Activated CD8-positive, alpha-beta memory T cell treated with anti-CD3 and anti-CD28 coated beads for 36 hours (primary cell): ENCODE measurements at regions not wholly inside any gene's neighbourhood (a gene's known extent, or its start where the extent isn't known, plus 50 kb on each side); places are given as distances from the start of the nearest gene placed in this dataset.

Experiments used
- CTCF ChIA-PET: fragments of 350-600 bp; sonication (Branson Sonifier 250); formaldehyde crosslinking; loops from one replicate; lab custom pipeline; 2021; ENCODE audit warnings: antibody characterized with exemption; lab: Charles Lee
- POLR2A ChIA-PET: fragments of 350-600 bp; sonication (Branson Sonifier 250); formaldehyde crosslinking; loops from one replicate; lab custom pipeline; 2021; ENCODE audit warnings: antibody characterized with exemption; lab: Charles Lee

DNA sequence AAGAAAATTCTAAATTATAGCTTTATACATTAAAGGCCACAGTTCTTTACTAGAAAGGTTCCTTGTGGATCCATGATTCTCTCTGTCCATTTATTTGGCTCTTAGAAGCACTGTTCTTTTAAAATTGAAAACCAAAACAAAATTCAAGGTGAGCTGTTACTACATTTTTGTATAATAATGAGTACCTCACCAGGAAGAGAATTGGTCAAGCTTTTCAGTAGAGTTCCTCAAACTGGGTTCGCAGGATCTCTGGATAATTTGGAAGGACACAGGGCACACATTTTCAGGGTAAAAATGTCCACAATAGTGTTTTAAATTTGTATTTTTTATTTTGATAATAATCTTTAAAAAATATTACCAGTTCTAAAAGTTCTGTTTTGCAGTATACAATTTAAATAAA lies 93.0 kb downstream of the PPP1R3A start:
- ChIA-PET POLR2A (no interaction called here), CTCF (no interaction called here)

GRCh38 chr7:113824117-113824823 lies 94.5 kb downstream of the PPP1R3A start:
- ChIA-PET POLR2A (no interaction called here), CTCF (no interaction called here)

- CTCF ChIA-PET: no interaction called here
- POLR2A ChIA-PET: no interaction called here
Measured at GRCh38 chr7:113819474-113819873, 99.3 kb downstream of the PPP1R3A start.

DNA sequence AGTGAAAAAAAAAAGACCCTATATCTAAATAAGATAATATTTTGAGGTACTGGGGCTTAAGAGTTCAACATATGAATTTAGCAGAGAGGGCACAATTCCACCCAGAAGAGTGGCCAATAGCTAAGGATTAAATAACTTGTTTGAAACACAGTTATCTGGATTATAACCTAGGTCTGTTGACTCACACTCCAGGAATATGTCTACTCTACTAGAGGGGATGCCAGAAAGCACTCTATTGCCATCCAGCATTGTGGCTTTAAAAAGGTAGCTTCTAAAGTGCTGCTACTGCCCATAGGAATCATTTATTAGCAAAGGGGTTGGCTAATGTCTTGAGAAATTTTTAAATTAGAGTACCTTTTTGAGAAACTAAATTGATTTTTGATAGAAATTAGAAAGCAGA lies 102.2 kb downstream of the PPP1R3A start:
- ChIA-PET POLR2A (no interaction called here), CTCF (no interaction called here)

DNA sequence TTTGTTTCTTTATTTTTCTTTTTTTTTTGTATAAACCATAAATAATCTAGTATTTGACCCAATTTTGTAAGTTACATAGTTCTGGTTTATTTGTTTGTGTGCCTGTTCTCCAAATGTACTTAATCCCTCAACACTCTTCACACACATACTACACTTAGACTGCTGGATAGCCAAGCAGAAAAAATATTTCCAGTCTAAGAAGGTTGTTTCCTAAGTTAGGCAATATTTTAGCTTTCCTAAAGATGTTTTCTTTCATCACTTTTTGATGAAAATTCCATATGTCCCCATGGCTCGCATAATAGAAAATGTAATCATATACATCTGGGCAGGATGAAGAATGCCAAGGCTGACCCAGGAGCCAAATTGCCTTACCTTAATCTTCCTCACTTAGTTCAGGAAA lies 105.3 kb downstream of the PPP1R3A start:
- POLR2A ChIA-PET: no interaction called here
- CTCF ChIA-PET: no interaction called here

- ChIA-PET POLR2A (no interaction called here), CTCF (no interaction called here)
Measured at GRCh38 chr7:113812591-113813255, 106.1 kb downstream of the PPP1R3A start.

DNA sequence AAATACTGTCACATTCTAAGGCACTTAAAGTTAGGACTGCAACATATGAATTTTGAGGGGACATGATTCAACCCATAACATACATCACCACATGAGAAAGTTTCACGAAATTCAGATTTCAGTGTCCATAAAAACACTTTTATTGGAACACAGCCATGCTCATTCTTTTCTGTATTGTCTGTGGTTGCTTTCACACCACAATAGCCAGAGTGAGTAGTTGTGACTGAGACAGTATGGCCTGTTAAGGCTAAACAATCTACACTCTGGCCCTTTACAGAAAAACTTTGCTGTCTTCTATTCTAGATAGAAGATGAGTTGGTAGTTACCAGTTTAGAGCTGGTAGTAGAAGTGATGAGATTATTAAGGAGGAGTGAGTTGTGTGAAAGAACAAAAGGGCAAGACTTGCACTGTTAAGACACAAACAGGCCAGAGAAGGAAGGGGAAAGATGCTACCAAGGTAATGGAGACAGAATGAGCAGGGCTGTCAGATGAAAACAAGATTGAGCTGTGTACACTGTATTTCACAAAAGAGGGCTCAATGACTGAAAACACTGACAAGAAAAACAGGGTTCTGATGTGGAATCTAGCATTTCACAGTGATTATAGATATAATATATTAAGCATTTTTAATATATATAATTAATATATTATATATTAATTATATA lies 108.6 kb downstream of the PPP1R3A start:
- CTCF ChIA-PET: no interaction called here
- POLR2A ChIA-PET: no interaction called here

DNA sequence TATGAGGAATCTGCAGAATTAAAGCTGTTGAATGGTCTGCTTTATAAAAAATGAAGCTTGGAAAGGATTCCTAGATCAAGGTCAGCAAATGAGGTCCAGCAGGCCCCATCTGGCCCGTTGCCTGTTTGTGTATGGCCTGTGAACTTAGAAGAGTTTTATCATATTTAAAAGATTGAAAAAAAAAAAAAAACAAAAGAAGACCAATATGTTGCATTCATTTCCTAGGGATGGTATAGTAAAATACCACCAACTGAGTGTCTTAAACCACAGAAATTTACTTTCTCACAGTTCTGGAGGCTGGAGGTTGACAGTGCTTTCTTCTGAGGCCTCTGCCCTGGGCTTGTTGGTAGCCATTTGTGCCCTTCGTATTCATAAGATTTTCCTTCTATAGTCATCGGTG lies 109.2 kb downstream of the PPP1R3A start:
- ChIA-PET POLR2A (no interaction called here), CTCF (no interaction called here)

- CTCF ChIA-PET: no interaction called here
- POLR2A ChIA-PET: no interaction called here
Measured at GRCh38 chr7:113806633-113807327, 112.0 kb downstream of the PPP1R3A start.

DNA sequence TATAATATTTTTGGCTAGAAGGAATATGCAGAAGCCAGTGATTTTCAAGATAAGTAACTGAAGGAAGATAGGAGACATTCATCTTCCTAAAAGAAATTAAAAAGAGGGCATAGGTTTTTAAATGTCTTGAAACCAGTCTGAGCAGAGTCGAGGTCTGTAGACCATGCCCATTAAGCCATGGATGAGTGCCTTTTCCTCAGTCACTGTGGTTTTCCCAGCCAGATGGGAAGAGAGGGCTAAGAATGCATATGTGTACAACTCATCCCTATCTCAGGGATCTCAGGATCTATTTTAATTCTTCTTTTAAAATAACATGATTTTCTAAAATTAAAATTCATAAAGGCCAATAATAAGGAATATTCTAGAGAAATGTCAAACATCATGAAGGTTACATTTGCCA lies 112.8 kb downstream of the PPP1R3A start:
- POLR2A ChIA-PET: no interaction called here
- CTCF ChIA-PET: no interaction called here

GRCh38 chr7:113804475-113805095 lies 114.2 kb downstream of the PPP1R3A start:
- ChIA-PET POLR2A (no interaction called here), CTCF (no interaction called here)

GRCh38 chr7:113801751-113802150 lies 117.1 kb downstream of the PPP1R3A start:
- CTCF ChIA-PET: no interaction called here
- POLR2A ChIA-PET: no interaction called here

DNA sequence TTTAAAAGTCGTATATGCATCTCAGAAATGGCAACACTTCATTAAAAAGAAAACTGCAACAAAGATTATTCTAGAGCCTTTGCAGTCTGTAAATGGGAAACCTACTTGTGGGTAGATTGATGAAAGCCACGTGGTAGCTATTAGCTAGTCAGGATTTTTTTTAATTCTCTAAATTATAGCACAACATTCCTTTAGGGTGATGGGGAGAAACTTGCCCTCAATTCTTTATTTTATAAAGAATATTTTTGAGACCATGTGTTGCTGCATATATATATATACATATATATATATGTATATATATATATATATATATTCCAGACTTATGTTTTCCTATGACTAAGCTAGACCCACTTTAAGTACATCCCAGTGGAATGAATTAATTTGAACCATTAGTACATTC lies 118.0 kb downstream of the PPP1R3A start:
- CTCF ChIA-PET: no interaction called here
- POLR2A ChIA-PET: no interaction called here

DNA sequence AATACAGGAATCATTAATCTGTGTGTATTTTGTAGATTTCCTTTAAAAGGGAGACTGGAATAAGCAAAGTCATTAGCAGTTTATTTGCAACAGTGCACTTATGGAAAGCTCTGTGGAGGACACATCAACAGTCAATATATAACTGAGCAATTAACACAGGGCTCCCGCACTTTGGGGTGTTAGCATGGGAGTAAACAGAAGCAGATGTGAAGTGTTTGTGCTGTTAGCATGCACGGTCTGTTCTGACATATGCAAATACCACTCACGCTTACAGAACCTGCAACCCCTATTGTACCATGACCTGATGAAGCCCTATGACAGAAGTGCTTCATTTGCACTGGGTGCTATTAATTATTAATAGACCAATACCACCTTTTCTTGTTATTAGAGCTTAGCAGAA lies 118.9 kb downstream of the PPP1R3A start:
- CTCF ChIA-PET: no interaction called here
- POLR2A ChIA-PET: no interaction called here

- POLR2A ChIA-PET: no interaction called here
- CTCF ChIA-PET: no interaction called here
Measured at GRCh38 chr7:113797420-113798010, 121.3 kb downstream of the PPP1R3A start.

DNA sequence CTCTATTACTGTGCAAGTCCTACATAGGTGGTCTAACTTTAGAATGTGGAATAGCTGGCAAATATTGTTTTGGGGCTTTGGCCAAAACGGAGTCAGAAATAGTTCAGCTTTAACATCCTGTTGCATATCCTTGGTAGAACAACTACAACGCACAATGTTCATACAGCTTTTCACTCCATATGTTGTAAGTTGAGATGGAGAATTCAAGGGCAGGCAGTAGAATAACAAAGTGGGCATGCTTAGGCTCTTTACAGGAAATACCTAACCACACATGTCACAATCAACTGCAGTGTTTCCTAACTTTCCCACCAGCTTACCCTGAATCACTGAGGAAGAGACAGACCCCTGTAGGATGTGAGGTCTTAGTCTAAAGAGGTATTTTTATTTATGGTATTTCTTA lies 122.3 kb downstream of the PPP1R3A start:
- POLR2A ChIA-PET: no interaction called here
- CTCF ChIA-PET: no interaction called here

GRCh38 chr7:113794573-113794972 lies 124.2 kb downstream of the PPP1R3A start:
- POLR2A ChIA-PET: no interaction called here
- CTCF ChIA-PET: no interaction called here

DNA sequence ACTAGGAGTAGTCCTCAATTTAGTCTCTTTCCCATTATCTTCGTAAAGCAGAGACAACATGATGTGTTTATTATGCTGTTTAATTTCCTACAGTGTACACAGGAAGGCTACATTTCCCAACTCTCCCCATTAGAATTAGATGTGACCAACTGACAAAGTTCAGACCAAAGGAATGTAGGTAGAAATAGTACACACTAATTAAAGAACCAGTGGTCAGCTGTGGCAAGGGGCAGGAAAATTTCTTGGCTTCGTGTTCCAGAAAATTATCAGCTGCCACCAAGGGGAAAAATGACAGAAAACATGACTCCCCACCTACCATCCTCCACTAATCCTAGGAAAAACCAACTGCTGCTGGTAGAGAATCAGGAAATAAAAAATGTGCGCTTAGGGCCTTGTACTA lies 125.6 kb downstream of the PPP1R3A start:
- ChIA-PET POLR2A (no interaction called here), CTCF (no interaction called here)

- ChIA-PET CTCF (no interaction called here), POLR2A (no interaction called here)
Measured at GRCh38 chr7:113790025-113790424, 128.8 kb downstream of the PPP1R3A start.

GRCh38 chr7:113787106-113787505 lies 131.7 kb downstream of the PPP1R3A start:
- CTCF ChIA-PET: no interaction called here
- POLR2A ChIA-PET: no interaction called here
